ENCODE measurements at regions not wholly inside any gene's neighbourhood (a gene's known extent, or its start where the extent isn't known, plus 50 kb on each side); places are given as distances from the start of the nearest gene placed in this dataset.

- TF ChIP-seq GABPA (IDR thresholded peaks at IDR 0.05; ENCODE audit: low read depth) (no peak), GATA2 (CRISPR knock-in tag; IDR thresholded peaks at IDR 0.05) (no peak), EP300 (IDR thresholded peaks at IDR 0.05; ENCODE audit: borderline replicate concordance in 1 of 2, low read depth in 1 of 2, low read length in 1 of 2) (no peak), PBX3 (IDR thresholded peaks at IDR 0.05) (no peak), USF2 (IDR thresholded peaks at IDR 0.05; ENCODE audit: borderline replicate concordance, low read depth, low read length) (no peak), RFX5 (IDR thresholded peaks at IDR 0.05; ENCODE audit: low read length) (no peak), FOSL2 (IDR thresholded peaks at IDR 0.05; ENCODE audit: borderline replicate concordance, low read depth) (no peak), MEF2A (IDR thresholded peaks at IDR 0.05; ENCODE audit: borderline replicate concordance, low read depth) (no peak), IRF3 (IDR thresholded peaks at IDR 0.05; ENCODE audit: low read depth, low read length) (no peak), RCOR1 (IDR thresholded peaks at IDR 0.05; ENCODE audit: low read length) (no peak), POLR2AphosphoS5 (IDR thresholded peaks at IDR 0.05; ENCODE audit: low read depth, low read length) (no peak), RAD21 (IDR thresholded peaks at IDR 0.05; ENCODE audit: low read length) (no peak), TCF12 (IDR thresholded peaks at IDR 0.05) (no peak), TAF1 (IDR thresholded peaks at IDR 0.05; ENCODE audit: borderline replicate concordance, low read depth, low read length) (no peak), TEAD4 (IDR thresholded peaks at IDR 0.05; ENCODE audit: borderline replicate concordance, insufficient read depth) (no peak), MXI1 (IDR thresholded peaks at IDR 0.05; ENCODE audit: low read depth, low read length) (no peak)
- TF ChIP-seq, protein P1, sequence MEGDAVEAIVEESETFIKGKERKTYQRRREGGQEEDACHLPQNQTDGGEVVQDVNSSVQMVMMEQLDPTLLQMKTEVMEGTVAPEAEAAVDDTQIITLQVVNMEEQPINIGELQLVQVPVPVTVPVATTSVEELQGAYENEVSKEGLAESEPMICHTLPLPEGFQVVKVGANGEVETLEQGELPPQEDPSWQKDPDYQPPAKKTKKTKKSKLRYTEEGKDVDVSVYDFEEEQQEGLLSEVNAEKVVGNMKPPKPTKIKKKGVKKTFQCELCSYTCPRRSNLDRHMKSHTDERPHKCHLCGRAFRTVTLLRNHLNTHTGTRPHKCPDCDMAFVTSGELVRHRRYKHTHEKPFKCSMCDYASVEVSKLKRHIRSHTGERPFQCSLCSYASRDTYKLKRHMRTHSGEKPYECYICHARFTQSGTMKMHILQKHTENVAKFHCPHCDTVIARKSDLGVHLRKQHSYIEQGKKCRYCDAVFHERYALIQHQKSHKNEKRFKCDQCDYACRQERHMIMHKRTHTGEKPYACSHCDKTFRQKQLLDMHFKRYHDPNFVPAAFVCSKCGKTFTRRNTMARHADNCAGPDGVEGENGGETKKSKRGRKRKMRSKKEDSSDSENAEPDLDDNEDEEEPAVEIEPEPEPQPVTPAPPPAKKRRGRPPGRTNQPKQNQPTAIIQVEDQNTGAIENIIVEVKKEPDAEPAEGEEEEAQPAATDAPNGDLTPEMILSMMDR (IDR thresholded peaks at IDR 0.05): no peak
- TF ChIP-seq, protein P2, sequence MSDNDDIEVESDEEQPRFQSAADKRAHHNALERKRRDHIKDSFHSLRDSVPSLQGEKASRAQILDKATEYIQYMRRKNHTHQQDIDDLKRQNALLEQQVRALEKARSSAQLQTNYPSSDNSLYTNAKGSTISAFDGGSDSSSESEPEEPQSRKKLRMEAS (IDR thresholded peaks at IDR 0.05; ENCODE audit: low read depth): no peak
- TF ChIP-seq, protein P3, sequence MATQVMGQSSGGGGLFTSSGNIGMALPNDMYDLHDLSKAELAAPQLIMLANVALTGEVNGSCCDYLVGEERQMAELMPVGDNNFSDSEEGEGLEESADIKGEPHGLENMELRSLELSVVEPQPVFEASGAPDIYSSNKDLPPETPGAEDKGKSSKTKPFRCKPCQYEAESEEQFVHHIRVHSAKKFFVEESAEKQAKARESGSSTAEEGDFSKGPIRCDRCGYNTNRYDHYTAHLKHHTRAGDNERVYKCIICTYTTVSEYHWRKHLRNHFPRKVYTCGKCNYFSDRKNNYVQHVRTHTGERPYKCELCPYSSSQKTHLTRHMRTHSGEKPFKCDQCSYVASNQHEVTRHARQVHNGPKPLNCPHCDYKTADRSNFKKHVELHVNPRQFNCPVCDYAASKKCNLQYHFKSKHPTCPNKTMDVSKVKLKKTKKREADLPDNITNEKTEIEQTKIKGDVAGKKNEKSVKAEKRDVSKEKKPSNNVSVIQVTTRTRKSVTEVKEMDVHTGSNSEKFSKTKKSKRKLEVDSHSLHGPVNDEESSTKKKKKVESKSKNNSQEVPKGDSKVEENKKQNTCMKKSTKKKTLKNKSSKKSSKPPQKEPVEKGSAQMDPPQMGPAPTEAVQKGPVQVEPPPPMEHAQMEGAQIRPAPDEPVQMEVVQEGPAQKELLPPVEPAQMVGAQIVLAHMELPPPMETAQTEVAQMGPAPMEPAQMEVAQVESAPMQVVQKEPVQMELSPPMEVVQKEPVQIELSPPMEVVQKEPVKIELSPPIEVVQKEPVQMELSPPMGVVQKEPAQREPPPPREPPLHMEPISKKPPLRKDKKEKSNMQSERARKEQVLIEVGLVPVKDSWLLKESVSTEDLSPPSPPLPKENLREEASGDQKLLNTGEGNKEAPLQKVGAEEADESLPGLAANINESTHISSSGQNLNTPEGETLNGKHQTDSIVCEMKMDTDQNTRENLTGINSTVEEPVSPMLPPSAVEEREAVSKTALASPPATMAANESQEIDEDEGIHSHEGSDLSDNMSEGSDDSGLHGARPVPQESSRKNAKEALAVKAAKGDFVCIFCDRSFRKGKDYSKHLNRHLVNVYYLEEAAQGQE (IDR thresholded peaks at IDR 0.05; ENCODE audit: low read depth, low read length): no peak
- CTCF ChIA-PET: no interaction called here
- Histone ChIP-seq H3K27ac (ENCODE audit: low read depth in 2 of 2, low read length in 1 of 2) (no peak overlapping the region), H3K4me2 (no peak overlapping the region), H3F3A (replicated peaks; ENCODE audit: insufficient read depth) (peaks cover 4% of the 10 kb centered on the region), H3K9ac (no peak overlapping the region), H3K4me1 (ENCODE audit: control insufficient read depth in 1 of 2, insufficient read depth in 2 of 2, low read depth in 1 of 2, low read length in 1 of 2) (peaks cover 0 to 13% of the 10 kb centered on the region in 2 experiments; a peak in 1 of 4 replicates), H3K79me2 (ENCODE audit: insufficient read depth) (no peaks in the 10 kb centered on the region), H3K27me3 (ENCODE audit: insufficient read depth) (no peaks in the 10 kb centered on the region), H2AFZ (ENCODE audit: low read depth) (no peak overlapping the region), H3K36me3 (replicated peaks in 1 of 2; ENCODE audit: control insufficient read depth in 1 of 2, insufficient read depth in 2 of 2, low read length in 1 of 2) (no peaks in the 10 kb centered on the region), H3K9me3 (no peaks in the 10 kb centered on the region), H3K9me2 (no peaks in the 10 kb centered on the region), H3K4me3 (ENCODE audit: low read depth in 2 of 2, low read length in 1 of 2) (no peak overlapping the region), H4K20me1 (ENCODE audit: insufficient read depth) (no peaks in the 10 kb centered on the region)
- 79% methylated on average over 6 of the region's 6 CpGs for WGBS (ENCODE audit: low lambda C conversion rate)
- POLR2A ChIA-PET: no interaction called here
- DNase-seq: no peak
Observed at GRCh38 chr7:47714669-47715607, 133.0 kb upstream of the TNS3 start.

Measured in SK-N-SH (cell line).